A549 (cell line): ENCODE measurements at regions not wholly inside any gene's neighbourhood (a gene's known extent, or its start where the extent isn't known, plus 50 kb on each side); places are given as distances from the start of the nearest gene placed in this dataset.

ENCODE experiments used
- ATAC-seq, 2 experiments: fragments of 200-7000 bp in 1 of 2; fragments of >200 bp in 1 of 2; cut with Nextera tagmentation in 1 of 2; cut with Tn5 transposase in 1 of 2; 3 replicates each; pipeline versions ENCODE4 v1.8.0 to v1.9.1; 2018 to 2020; ENCODE audit warnings: mild to moderate bottlenecking in 1 of 2, moderate library complexity in 1 of 2
- CTCF ChIA-PET: fragments of 300-600 bp; sonication (Branson Sonifier 250); formaldehyde crosslinking; extraction: SDS; loops from one replicate; lab custom pipeline; 2021; ENCODE audit warnings: antibody characterized with exemption, inconsistent platforms; lab: Yijun Ruan, JAX
- POLR2A ChIA-PET: fragments of 350-600 bp; formaldehyde crosslinking; extraction: SDS; loops from one replicate; lab custom pipeline; 2021; ENCODE audit warnings: antibody characterized with exemption, inconsistent platforms; lab: Yijun Ruan, JAX
- DNase-seq, 2 experiments: peaks; one replicate each; pipeline versions ENCODE4 v3.0.0 to v3.0.0-alpha.2; 2011 to 2016; ENCODE audit warnings: low read depth in 1 of 2, low spot score in 1 of 2
- FAIRE-seq: peaks from 2 replicates; lab custom pipeline; 2011; peaks lifted over from hg19 to GRCh38; lab: Jason Lieb, UNC
- H3K27ac ChIP-seq, 2 experiments: fragments of >200 bp; sonication (Bioruptor Twin); formaldehyde crosslinking; 3 replicates each; pipeline ENCODE4 v1.5.1; 2016 to 2017
- H3K4me1 ChIP-seq: fragments of >200 bp; sonication (Bioruptor Twin); formaldehyde crosslinking; 3 replicates; pipeline ENCODE4 v1.6.1; 2016
- H3K4me2 ChIP-seq: fragments of >200 bp; sonication (Bioruptor Twin); formaldehyde crosslinking; 3 replicates; pipeline ENCODE4 v1.6.1; 2016
- H3K4me3 ChIP-seq: fragments of >200 bp; sonication (Bioruptor Twin); formaldehyde crosslinking; 3 replicates; pipeline ENCODE4 v1.5.1; 2016
- H3K9me3 ChIP-seq: fragments of >200 bp; sonication (Bioruptor Twin); formaldehyde crosslinking; 3 replicates; pipeline ENCODE4 v1.6.1; 2016
- ATOH8 ChIP-seq: fragments of 250-450 bp; sonication (Bioruptor Pico); IDR thresholded peaks from 2 replicates; pipeline ENCODE4 v1.5.0; 2020; ENCODE audit warnings: low read depth, mild to moderate bottlenecking, moderate library complexity
- BCL3 ChIP-seq: fragments of >200 bp; sonication (Bioruptor Twin); formaldehyde crosslinking; IDR thresholded peaks from 3 replicates; pipeline ENCODE4 v1.6.1; 2016
- CBX8 ChIP-seq: fragments of 200-600 bp; sonication (generic); IDR thresholded peaks from 2 replicates; pipeline ENCODE4 v1.6.1; 2016
- CEBPB ChIP-seq, 2 experiments: fragments of >200 bp in 1 of 2; sonication (Bioruptor Twin) in 1 of 2; formaldehyde crosslinking in 1 of 2; IDR thresholded peaks; 2 replicates each; pipeline ENCODE4 v1.6.1; 2012 to 2016
- E2F6 ChIP-seq: IDR thresholded peaks from 2 replicates; pipeline ENCODE4 v1.6.1; 2012; ENCODE audit warnings: low read depth, borderline replicate concordance
- EHF ChIP-seq: fragments of 250-450 bp; sonication (Bioruptor Pico); IDR thresholded peaks from 2 replicates; pipeline ENCODE4 v1.5.0; 2020; ENCODE audit warnings: mild to moderate bottlenecking
- FOSB ChIP-seq: fragments of 250-450 bp; sonication (Bioruptor Pico); IDR thresholded peaks from 2 replicates; pipeline ENCODE4 v1.5.0; 2020; ENCODE audit warnings: mild to moderate bottlenecking, moderate library complexity
- FOSL2 ChIP-seq, 2 experiments: fragments of 450-650 bp in 1 of 2; fragments of >200 bp in 1 of 2; sonication (Bioruptor Twin) in 1 of 2; formaldehyde crosslinking; IDR thresholded peaks; 2 replicates each; pipeline versions ENCODE4 v1.5.0 to v1.6.1; 2016 to 2020; ENCODE audit warnings: mild to moderate bottlenecking in 1 of 2, moderate library complexity in 1 of 2
- HOXA7 ChIP-seq: fragments of 250-450 bp; sonication (Bioruptor Pico); IDR thresholded peaks from 2 replicates; pipeline ENCODE4 v1.5.0; 2020; ENCODE audit warnings: mild to moderate bottlenecking, moderate library complexity
- HOXB13 ChIP-seq: fragments of 250-450 bp; sonication (Bioruptor Pico); IDR thresholded peaks from 2 replicates; pipeline ENCODE4 v1.5.0; 2020; ENCODE audit warnings: low read depth, mild to moderate bottlenecking, moderate library complexity
- HOXB5 ChIP-seq: fragments of 250-450 bp; sonication (Bioruptor Pico); IDR thresholded peaks from 2 replicates; pipeline ENCODE4 v1.5.0; 2020; ENCODE audit warnings: mild to moderate bottlenecking, moderate library complexity
- JUN ChIP-seq, 2 experiments: fragments of >200 bp; sonication (Bioruptor Twin); formaldehyde crosslinking; IDR thresholded peaks; 2 replicates in 1 of 2; 3 replicates in 1 of 2; pipeline ENCODE4 v1.6.1; 2016 to 2017
- MAFK ChIP-seq: fragments of 450-650 bp; IDR thresholded peaks from 2 replicates; pipeline ENCODE4 v1.6.1; 2014; ENCODE audit not compliant: partially characterized antibody
- MYC ChIP-seq: IDR thresholded peaks from 2 replicates; pipeline ENCODE4 v1.6.1; 2012; ENCODE audit warnings: mild to moderate bottlenecking, inconsistent platforms, low read length, improper control_type of control experiment, borderline replicate concordance
- NFE2L2 ChIP-seq: fragments of 150-350 bp; conservative IDR thresholded peaks from 2 replicates; pipeline ENCODE4 v1.6.1; 2014; ENCODE audit warnings: low read length
- NPAS2 ChIP-seq: fragments of 250-450 bp; sonication (Bioruptor Pico); IDR thresholded peaks from 2 replicates; pipeline ENCODE4 v1.8.0; 2022; ENCODE audit warnings: mild to moderate bottlenecking, moderate library complexity, borderline replicate concordance
- POLR2A ChIP-seq: IDR thresholded peaks from 2 replicates; pipeline ENCODE4 v1.6.1; 2012; ENCODE audit warnings: mild to moderate bottlenecking, low read length
- RARB ChIP-seq: fragments of 250-450 bp; sonication (Bioruptor Pico); IDR thresholded peaks from 2 replicates; pipeline ENCODE4 v1.8.0; 2021; ENCODE audit warnings: mild to moderate bottlenecking, moderate library complexity
- REST ChIP-seq: fragments of 200-600 bp; sonication (generic); IDR thresholded peaks from 2 replicates; pipeline ENCODE4 v1.6.1; 2016; ENCODE audit warnings: antibody characterized with exemption, mild to moderate bottlenecking, moderate library complexity
- RFX5 ChIP-seq: fragments of 450-650 bp; IDR thresholded peaks from 2 replicates; pipeline ENCODE4 v1.7.1; 2014; ENCODE audit warnings: antibody characterized with exemption, mild to moderate bottlenecking, moderate library complexity
- SMC3 ChIP-seq: fragments of >200 bp; sonication (Bioruptor Twin); formaldehyde crosslinking; IDR thresholded peaks from 3 replicates; pipeline ENCODE4 v1.6.1; 2018; ENCODE audit warnings: inconsistent platforms
- TFCP2L1 ChIP-seq: fragments of 250-450 bp; sonication (Bioruptor Pico); IDR thresholded peaks from 2 replicates; pipeline ENCODE4 v1.5.0; 2021; ENCODE audit warnings: mild to moderate bottlenecking
- ZC3H11A ChIP-seq: fragments of 450-650 bp; IDR thresholded peaks from 2 replicates; pipeline ENCODE4 v1.6.1; 2014; ENCODE audit warnings: antibody characterized with exemption, mild to moderate bottlenecking
- ZSCAN20 ChIP-seq: fragments of 250-450 bp; sonication (Bioruptor Pico); IDR thresholded peaks from 2 replicates; pipeline ENCODE4 v1.8.0; 2022; ENCODE audit warnings: mild to moderate bottlenecking, moderate library complexity
- WGBS: methylation state at CpG from one replicate; pipeline ENCODE4 v1.1.6; 2017; ENCODE audit errors: missing lambda C conversion rate; 5-methylcytosine and 5-hydroxymethylcytosine counted together
- TF ChIP-seq, protein P1 (sequence below): IDR thresholded peaks from 2 replicates; pipeline ENCODE4 v1.6.1; 2012
- TF ChIP-seq, protein P2 (sequence below): fragments of 150-350 bp; IDR thresholded peaks from 2 replicates; pipeline ENCODE4 v1.6.1; 2014; ENCODE audit warnings: low read depth, mild to moderate bottlenecking, low read length

- no peak for ATAC-seq
- CTCF ChIA-PET, result interaction anchor here (1.6 kb wide), 1 partner anchor 27 kb away, joined by 3 read pairs; no protein-coding TSS in a partner anchor
- TF ChIP-seq BCL3 (no peak), NPAS2 (no peak), ATOH8 (no peak), TFCP2L1 (CRISPR knock-in tag) (no peak), HOXB13 (CRISPR knock-in tag) (no peak), HOXA7 (CRISPR knock-in tag) (no peak), CBX8 (no peak)
- TF ChIP-seq, protein P1, sequence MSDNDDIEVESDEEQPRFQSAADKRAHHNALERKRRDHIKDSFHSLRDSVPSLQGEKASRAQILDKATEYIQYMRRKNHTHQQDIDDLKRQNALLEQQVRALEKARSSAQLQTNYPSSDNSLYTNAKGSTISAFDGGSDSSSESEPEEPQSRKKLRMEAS, result no peak
- 0 out of 3 replicates have a peak, but pooled peaks cover 6% of the 10 kb centered on the region for H3K4me1 ChIP-seq
- POLR2A ChIA-PET, result no interaction called here
- no peak overlapping the region for H3K27ac ChIP-seq
- H3K4me2 ChIP-seq, result no peak overlapping the region
- H3K4me3 ChIP-seq, result no peak overlapping the region
- DNase-seq, result no peak
- FAIRE-seq, result no peak
- H3K9me3 ChIP-seq, result no peaks in the 10 kb centered on the region
These were observed 216.3 kb upstream of the ADRA1B start for GRCh38 chr5:159700016-159700415.

GRCh38 chr5:159702301-159702700 is 214.0 kb upstream of the ADRA1B start:
- WGBS, result 75% methylated on average over 4 of the region's 4 CpGs
- Histone ChIP-seq H3K9me3 (no peaks in the 10 kb centered on the region; the same call in 2 of the 3 replicates), H3K27ac (no peak overlapping the region)
- no peak for FAIRE-seq
- TF ChIP-seq E2F6 (no peak), HOXB5 (CRISPR knock-in tag) (no peak), ZC3H11A (no peak), RFX5 (no peak), EHF (CRISPR knock-in tag) (no peak), FOSL2 (IDR thresholded peaks at IDR 0.05) (no peak), FOSL2 (CRISPR knock-in tag; IDR thresholded peaks at IDR 0.05) (no peak)
- TF ChIP-seq, all 56 proteins: peak for 0
- H3K4me3 ChIP-seq, result no peak overlapping the region
- ChIA-PET POLR2A (no interaction called here), CTCF (interaction anchor here (1.0 kb wide), 1 partner anchor 245 kb away, joined by 3 read pairs; no protein-coding TSS in a partner anchor)
- H3K4me1 ChIP-seq, result 0 out of 3 replicates have a peak, but pooled peaks cover 6% of the 10 kb centered on the region
- H3K4me2 ChIP-seq, result no peak overlapping the region
- ATAC-seq, result no peak
- no peak for DNase-seq

- H3K9me3 ChIP-seq, result peaks cover 4% of the 10 kb centered on the region; the same call in 2 of the 3 replicates
- ATAC-seq (peak in 1 of 2 experiments; percentile 47; a peak in 1 of 6 replicates), DNase-seq (no peak), FAIRE-seq (no peak)
- TF ChIP-seq NFE2L2, result no peak
- TF ChIP-seq BCL3, result no peak
- TF ChIP-seq, protein P2, sequence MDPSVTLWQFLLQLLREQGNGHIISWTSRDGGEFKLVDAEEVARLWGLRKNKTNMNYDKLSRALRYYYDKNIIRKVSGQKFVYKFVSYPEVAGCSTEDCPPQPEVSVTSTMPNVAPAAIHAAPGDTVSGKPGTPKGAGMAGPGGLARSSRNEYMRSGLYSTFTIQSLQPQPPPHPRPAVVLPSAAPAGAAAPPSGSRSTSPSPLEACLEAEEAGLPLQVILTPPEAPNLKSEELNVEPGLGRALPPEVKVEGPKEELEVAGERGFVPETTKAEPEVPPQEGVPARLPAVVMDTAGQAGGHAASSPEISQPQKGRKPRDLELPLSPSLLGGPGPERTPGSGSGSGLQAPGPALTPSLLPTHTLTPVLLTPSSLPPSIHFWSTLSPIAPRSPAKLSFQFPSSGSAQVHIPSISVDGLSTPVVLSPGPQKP, result no peak
- no peak for TF ChIP-seq ZC3H11A
- TF ChIP-seq REST, result no peak
- no peak for TF ChIP-seq MYC
- TF ChIP-seq POLR2A, result no peak
- no peak for TF ChIP-seq SMC3
- no peak for TF ChIP-seq HOXB13 (CRISPR knock-in tag)
- TF ChIP-seq CEBPB (IDR thresholded peaks at IDR 0.05), result no peak
- no peak for TF ChIP-seq RARB (CRISPR knock-in tag)
- TF ChIP-seq FOSB (CRISPR knock-in tag), result no peak
- no peak for TF ChIP-seq ZSCAN20
- TF ChIP-seq MAFK, result no peak
- no peak for TF ChIP-seq JUN (IDR thresholded peaks at IDR 0.05)
- WGBS, result 85% methylated on average over 1 of the region's 1 CpG
- no peak overlapping the region for H3K4me3 ChIP-seq
- H3K4me1 ChIP-seq, result 0 out of 3 replicates have a peak, but pooled peaks cover 6% of the 10 kb centered on the region
- CTCF ChIA-PET, result interaction anchor here (1.0 kb wide), 1 partner anchor 245 kb away, joined by 3 read pairs; no protein-coding TSS in a partner anchor
- POLR2A ChIA-PET, result no interaction called here
- H3K27ac ChIP-seq, result no peak overlapping the region
- no peak overlapping the region for H3K4me2 ChIP-seq
These were observed 213.5 kb upstream of the ADRA1B start for GRCh38 chr5:159702826-159703225.
